Thyroid gland (tissue), 4 donors: ENCODE measurements at regions not wholly inside any gene's neighbourhood (a gene's known extent, or its start where the extent isn't known, plus 50 kb on each side); places are given as distances from the start of the nearest gene placed in this dataset.

ENCODE experiments used
- DNase-seq, 2 donors: peaks; one replicate each; pipeline ENCODE4 v3.0.0-alpha.2; 2019
- H3K27ac ChIP-seq, 3 donors: fragments of 200-600 bp; sonication (generic); 1 replicate in 2 of 3; 2 replicates in 1 of 3; pipeline ENCODE4 v1.5.1; 2016 to 2019; ENCODE audit warnings: mild to moderate bottlenecking in 1 of 3, moderate library complexity in 1 of 3
- H3K27me3 ChIP-seq: fragments of 200-600 bp; sonication (generic); one replicate; pipeline ENCODE4 v1.5.1; 2019
- H3K36me3 ChIP-seq, 2 donors: fragments of 200-600 bp; sonication (generic); one replicate each; pipeline ENCODE4 v1.5.1; 2016 to 2019
- H3K4me1 ChIP-seq, 2 donors: fragments of 200-600 bp; sonication (generic); one replicate each; pipeline ENCODE4 v1.5.1; 2017 to 2019
- H3K4me3 ChIP-seq, 3 donors: fragments of 200-600 bp; sonication (generic); replicated peaks in 1 of 3; 1 replicate in 2 of 3; 2 replicates in 1 of 3; pipeline ENCODE4 v1.5.1; 2016; ENCODE audit warnings: mild to moderate bottlenecking in 1 of 3
- H3K9me3 ChIP-seq: fragments of 200-600 bp; sonication (generic); one replicate; pipeline ENCODE4 v1.5.1; 2017
- POLR2A ChIP-seq, 2 donors: fragments of 450-650 bp; IDR thresholded peaks; one replicate each; pipeline ENCODE4 v1.6.1; 2017; ENCODE audit warnings: antibody characterized with exemption in 2 of 2, mild to moderate bottlenecking in 2 of 2, moderate library complexity in 1 of 2
- WGBS, 2 donors: methylation state at CpG; one replicate each; pipeline ENCODE4 v1.1.5; 2017; 5-methylcytosine and 5-hydroxymethylcytosine counted together
- intact Hi-C: fragments of 100-400 bp; cut with DNase I; formaldehyde crosslinking; loops from one replicate; pipeline ENCODE4 v1.15.1; 2023
- TF ChIP-seq, protein P1 (sequence below), 6 experiments: fragments of 200-600 bp in 3 of 6; fragments of 450-650 bp in 3 of 6; sonication (generic) in 3 of 6; IDR thresholded peaks; one replicate each; pipeline ENCODE4 v1.5.1; 2016 to 2019; ENCODE audit warnings: antibody characterized with exemption in 6 of 6, mild to moderate bottlenecking in 2 of 6, inconsistent platforms in 1 of 6, moderate library complexity in 1 of 6

DNA sequence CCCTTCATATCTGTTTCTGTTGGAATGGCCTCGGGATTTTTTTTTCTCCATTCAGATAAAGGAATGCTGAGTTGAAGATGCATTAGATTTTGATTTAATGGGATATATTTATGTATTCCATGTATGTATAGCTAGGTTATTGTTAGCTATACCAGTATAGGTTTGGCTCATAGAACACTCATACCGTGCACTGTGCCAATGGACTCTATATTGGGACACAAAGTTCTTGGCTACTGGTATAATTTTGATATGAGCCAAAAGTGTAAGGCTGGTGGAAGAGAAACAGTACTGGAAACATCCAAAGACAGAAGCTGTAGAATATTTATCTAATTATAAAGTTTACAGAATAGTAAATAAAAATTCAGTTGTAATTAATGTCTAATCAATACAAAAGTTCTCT, 1912.1 kb downstream of the STIM2 start:
- H3K27me3 ChIP-seq: no peaks in the 10 kb centered on the region
- no peaks in the 10 kb centered on the region for H3K36me3 ChIP-seq
- intact Hi-C loops: no loop called here
- H3K27ac ChIP-seq: no peak overlapping the region
- DNase-seq: no peak
- WGBS, 2 donors: 82 to 86% methylated on average over 2 of the region's 2 CpGs
- H3K4me3 ChIP-seq: no peak overlapping the region
- TF ChIP-seq, protein P1, sequence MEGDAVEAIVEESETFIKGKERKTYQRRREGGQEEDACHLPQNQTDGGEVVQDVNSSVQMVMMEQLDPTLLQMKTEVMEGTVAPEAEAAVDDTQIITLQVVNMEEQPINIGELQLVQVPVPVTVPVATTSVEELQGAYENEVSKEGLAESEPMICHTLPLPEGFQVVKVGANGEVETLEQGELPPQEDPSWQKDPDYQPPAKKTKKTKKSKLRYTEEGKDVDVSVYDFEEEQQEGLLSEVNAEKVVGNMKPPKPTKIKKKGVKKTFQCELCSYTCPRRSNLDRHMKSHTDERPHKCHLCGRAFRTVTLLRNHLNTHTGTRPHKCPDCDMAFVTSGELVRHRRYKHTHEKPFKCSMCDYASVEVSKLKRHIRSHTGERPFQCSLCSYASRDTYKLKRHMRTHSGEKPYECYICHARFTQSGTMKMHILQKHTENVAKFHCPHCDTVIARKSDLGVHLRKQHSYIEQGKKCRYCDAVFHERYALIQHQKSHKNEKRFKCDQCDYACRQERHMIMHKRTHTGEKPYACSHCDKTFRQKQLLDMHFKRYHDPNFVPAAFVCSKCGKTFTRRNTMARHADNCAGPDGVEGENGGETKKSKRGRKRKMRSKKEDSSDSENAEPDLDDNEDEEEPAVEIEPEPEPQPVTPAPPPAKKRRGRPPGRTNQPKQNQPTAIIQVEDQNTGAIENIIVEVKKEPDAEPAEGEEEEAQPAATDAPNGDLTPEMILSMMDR (IDR thresholded peaks at IDR 0.05): no peak
- no peak for TF ChIP-seq POLR2A (IDR thresholded peaks at IDR 0.05)
- no peaks in the 10 kb centered on the region for H3K9me3 ChIP-seq
- no peaks in the 10 kb centered on the region for H3K4me1 ChIP-seq

DNA sequence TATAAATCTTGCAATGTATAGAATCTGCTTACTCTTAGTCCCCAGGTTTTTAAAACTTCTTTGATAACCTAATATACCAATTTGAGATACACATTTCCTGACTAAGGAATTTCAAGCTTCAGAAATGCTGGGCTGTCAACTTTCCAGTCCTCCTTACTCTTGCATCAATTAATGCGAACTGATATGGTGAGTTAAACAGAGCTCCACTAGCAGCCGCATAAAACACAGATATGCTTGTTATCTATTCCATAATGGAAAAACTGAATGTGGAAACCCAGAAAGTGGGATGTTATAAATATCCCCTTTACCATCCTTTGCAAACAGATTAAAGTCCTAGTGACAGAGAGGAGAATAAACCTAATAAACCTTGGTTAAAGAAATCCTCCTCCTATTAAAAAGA, 1913.7 kb downstream of the STIM2 start:
- no peaks in the 10 kb centered on the region for H3K27me3 ChIP-seq
- H3K4me3 ChIP-seq: no peak overlapping the region
- no peak for TF ChIP-seq POLR2A (IDR thresholded peaks at IDR 0.05)
- H3K27ac ChIP-seq: no peak overlapping the region
- H3K4me1 ChIP-seq: no peaks in the 10 kb centered on the region
- H3K9me3 ChIP-seq: no peaks in the 10 kb centered on the region
- H3K36me3 ChIP-seq: no peaks in the 10 kb centered on the region
- intact Hi-C loops: no loop called here
- DNase-seq: no peak
- WGBS, 2 donors: 69 to 92% methylated on average over 2 of the region's 2 CpGs

DNA sequence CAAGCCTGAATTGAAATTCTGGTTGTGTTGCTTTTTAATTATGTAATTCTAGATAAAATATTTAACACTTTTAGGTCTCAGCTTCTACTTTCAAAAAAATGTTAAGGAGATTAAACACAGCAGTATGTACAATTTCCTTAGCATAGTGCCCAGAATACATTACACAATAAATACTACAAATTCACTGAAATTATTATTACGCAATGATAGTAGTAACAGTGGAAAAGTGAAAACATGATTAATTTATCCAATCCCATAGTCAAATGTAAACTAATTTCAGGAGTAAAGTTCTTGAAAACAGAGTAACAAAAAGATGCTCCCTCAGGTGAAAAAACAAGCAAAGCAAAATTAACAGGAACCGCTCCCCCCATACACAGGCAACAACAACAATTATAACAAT, 1915.4 kb downstream of the STIM2 start:
- H3K36me3 ChIP-seq: no peaks in the 10 kb centered on the region
- no peak for DNase-seq
- no peaks in the 10 kb centered on the region for H3K4me1 ChIP-seq
- no peak overlapping the region for H3K27ac ChIP-seq
- intact Hi-C loops: no loop called here
- no peak overlapping the region for H3K4me3 ChIP-seq
- TF ChIP-seq, protein P1 (IDR thresholded peaks at IDR 0.05): no peak
- no peak for TF ChIP-seq POLR2A (IDR thresholded peaks at IDR 0.05)
- WGBS, 2 donors: 97% methylated on average over 2 of the region's 2 CpGs
- no peaks in the 10 kb centered on the region for H3K27me3 ChIP-seq
- no peaks in the 10 kb centered on the region for H3K9me3 ChIP-seq

DNA sequence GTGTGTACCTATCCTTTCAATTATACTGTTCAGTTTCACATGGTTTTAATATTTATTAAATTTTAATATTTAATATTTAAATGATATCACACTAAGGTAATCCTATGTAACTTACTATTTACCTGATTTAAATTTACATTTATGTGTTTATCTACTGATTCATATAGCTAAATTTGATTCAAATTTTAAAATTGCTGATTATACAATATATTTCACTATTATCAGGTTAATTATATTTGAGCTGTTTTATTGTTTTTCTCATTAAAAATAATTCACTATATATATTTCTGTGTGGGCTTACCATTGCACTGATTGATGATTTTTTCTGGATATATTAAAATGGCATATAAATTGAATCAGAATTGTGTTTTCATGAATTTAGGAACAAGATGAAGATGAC, 1923.5 kb downstream of the STIM2 start:
- intact Hi-C loops: no loop called here
- TF ChIP-seq, protein P1 (IDR thresholded peaks at IDR 0.05): no peak
- no peak for TF ChIP-seq POLR2A (IDR thresholded peaks at IDR 0.05)

DNA sequence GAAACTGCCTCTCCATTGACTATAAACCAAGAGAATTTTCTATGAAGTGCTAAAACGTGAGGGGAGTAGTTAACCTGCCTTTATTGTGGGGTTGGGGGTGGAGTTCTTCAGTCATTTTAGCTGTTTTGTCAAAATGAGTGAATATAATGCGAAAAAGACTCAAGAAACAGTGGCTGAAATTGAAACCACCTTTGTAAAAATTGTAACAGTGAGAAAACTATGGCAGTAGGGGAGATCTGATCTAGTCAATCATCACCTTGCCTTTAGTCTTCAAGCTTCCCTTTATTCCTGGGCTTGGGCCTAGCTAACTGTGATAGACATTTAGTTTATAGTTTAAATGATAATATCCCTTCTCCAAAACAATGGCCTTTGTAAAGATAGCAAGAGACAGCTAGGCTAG, 1927.3 kb downstream of the STIM2 start:
- Histone ChIP-seq H3K27ac (no peak overlapping the region), H3K27me3 (no peaks in the 10 kb centered on the region), H3K4me3 (no peak overlapping the region), H3K36me3 (no peaks in the 10 kb centered on the region), H3K4me1 (no peaks in the 10 kb centered on the region), H3K9me3 (no peaks in the 10 kb centered on the region)
- intact Hi-C loops: no loop called here
- no peak for DNase-seq
- TF ChIP-seq, protein P1 (IDR thresholded peaks at IDR 0.05): no peak
- no peak for TF ChIP-seq POLR2A (IDR thresholded peaks at IDR 0.05)
- 61 to 74% methylated on average over 2 of the region's 2 CpGs for whole genome bisulfite sequencing, 2 donors

More for the DNA sequence above, 1923.5 kb downstream of the STIM2 start:
- Histone ChIP-seq H3K27me3 (no peaks in the 10 kb centered on the region), H3K9me3 (no peaks in the 10 kb centered on the region), H3K4me1 (no peaks in the 10 kb centered on the region), H3K36me3 (no peaks in the 10 kb centered on the region), H3K27ac (no peak overlapping the region), H3K4me3 (no peak overlapping the region)
- DNase-seq: no peak

DNA sequence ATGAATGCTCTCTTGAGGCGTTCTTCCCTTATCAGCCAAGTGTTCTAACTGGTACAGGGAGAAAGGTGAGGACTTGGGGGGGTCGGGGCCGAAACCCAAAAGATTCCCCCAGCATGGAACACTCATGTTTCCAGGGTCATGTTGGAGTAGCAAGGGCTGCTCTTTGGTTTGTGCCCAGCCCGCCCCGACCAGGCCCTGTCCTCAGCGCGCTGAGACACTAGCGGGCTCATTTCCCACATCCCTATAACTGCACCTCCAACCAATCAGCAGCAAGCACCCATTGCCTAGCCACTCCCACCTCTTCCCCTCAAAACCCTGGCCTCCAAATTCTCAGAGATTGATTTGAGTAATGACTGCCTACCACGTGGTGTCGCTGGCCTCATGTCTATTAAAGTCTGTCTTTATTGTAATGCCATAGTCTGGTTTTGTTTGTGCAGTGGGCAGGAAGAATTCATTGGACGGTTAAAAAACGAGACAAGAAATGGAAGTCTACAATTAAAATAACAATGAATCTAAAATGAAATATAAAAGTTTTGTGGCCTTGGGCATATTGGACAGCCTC, 1928.4 kb downstream of the STIM2 start:
- Histone ChIP-seq H3K4me1 (no peaks in the 10 kb centered on the region), H3K27me3 (no peaks in the 10 kb centered on the region), H3K27ac (no peak overlapping the region), H3K9me3 (no peaks in the 10 kb centered on the region), H3K36me3 (no peaks in the 10 kb centered on the region), H3K4me3 (no peak overlapping the region)
- intact Hi-C loops: no loop called here
- WGBS, 2 donors: 87 to 96% methylated on average over 12 of the region's 12 CpGs
- DNase-seq: no peak
- TF ChIP-seq, protein P1 (IDR thresholded peaks at IDR 0.05): no peak
- TF ChIP-seq POLR2A (IDR thresholded peaks at IDR 0.05): no peak
